NT2/D1 (cell line): ENCODE measurements at regions not wholly inside any gene's neighbourhood (a gene's known extent, or its start where the extent isn't known, plus 50 kb on each side); places are given as distances from the start of the nearest gene placed in this dataset.

Experiments used
- DNase-seq: peaks from one replicate; pipeline ENCODE4 v3.0.0-alpha.2; 2011; ENCODE audit warnings: low read depth, low spot score
- H3K27me3 ChIP-seq: 2 replicates; pipeline ENCODE4 v1.6.0; 2011; ENCODE audit warnings: mild to moderate bottlenecking; ENCODE audit not compliant: insufficient read length, insufficient read depth
- H3K36me3 ChIP-seq: 2 replicates; pipeline ENCODE4 v1.6.1; 2011; ENCODE audit warnings: mild to moderate bottlenecking, low read length, mixed read lengths; ENCODE audit not compliant: insufficient read depth, insufficient read length
- H3K4me1 ChIP-seq: 2 replicates; pipeline ENCODE4 v1.5.1; 2011; ENCODE audit not compliant: insufficient read depth, insufficient read length
- H3K4me3 ChIP-seq: 2 replicates; pipeline ENCODE4 v1.5.1; 2011; ENCODE audit warnings: low read depth; ENCODE audit not compliant: insufficient read length
- H3K9ac ChIP-seq: 2 replicates; pipeline ENCODE4 v1.6.0; 2011; ENCODE audit warnings: low read depth; ENCODE audit not compliant: insufficient read length
- H3K9me3 ChIP-seq: 2 replicates; pipeline ENCODE4 v1.5.1; 2011; ENCODE audit warnings: mild to moderate bottlenecking, low read length; ENCODE audit not compliant: insufficient read depth
- SUZ12 ChIP-seq: IDR thresholded peaks from 2 replicates; pipeline ENCODE4 v1.6.1; 2011; ENCODE audit not compliant: insufficient read length, insufficient read depth; ENCODE audit errors: extremely low read depth
- YY1 ChIP-seq: IDR thresholded peaks from 2 replicates; pipeline ENCODE4 v1.6.1; 2011; ENCODE audit not compliant: insufficient read length, insufficient read depth
- ZNF274 ChIP-seq: IDR thresholded peaks from 2 replicates; pipeline ENCODE4 v1.6.1; 2011; ENCODE audit warnings: mild to moderate bottlenecking, low read depth, low read length

DNA sequence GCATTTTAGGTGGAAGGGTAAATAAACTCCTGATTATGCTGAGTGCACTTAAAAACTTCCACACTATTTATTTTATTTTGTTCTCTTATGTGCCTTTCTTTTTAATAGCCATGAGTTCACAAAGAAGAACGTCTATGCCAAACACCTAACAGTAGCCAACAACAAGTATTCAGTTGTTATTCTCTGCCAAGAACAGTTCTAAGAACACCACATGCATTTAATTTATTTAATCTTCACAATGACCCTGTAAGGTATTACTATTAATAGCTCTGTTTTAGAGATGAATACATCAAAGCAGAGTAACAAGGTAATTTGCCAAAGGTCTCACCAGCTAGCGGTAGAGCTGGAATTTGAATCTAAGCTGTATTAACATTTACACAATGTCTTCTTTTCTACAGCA lies 240.1 kb downstream of the ALG10B start:
- TF ChIP-seq YY1, result no peak
- TF ChIP-seq ZNF274, result no peak
- TF ChIP-seq SUZ12, result no peak
- Histone ChIP-seq H3K4me1 (no peaks in the 10 kb centered on the region), H3K27me3 (no peaks in the 10 kb centered on the region), H3K4me3 (no peak overlapping the region), H3K9me3 (no peaks in the 10 kb centered on the region), H3K9ac (no peak overlapping the region), H3K36me3 (no peaks in the 10 kb centered on the region)
- DNase-seq, result no peak

GRCh38 chr12:38585086-38585485 lies 268.5 kb downstream of the ALG10B start:
- DNase-seq, result no peak
- no peak overlapping the region for H3K9ac ChIP-seq
- H3K36me3 ChIP-seq, result no peaks in the 10 kb centered on the region
- H3K4me3 ChIP-seq, result no peak overlapping the region
- no peaks in the 10 kb centered on the region for H3K4me1 ChIP-seq
- H3K27me3 ChIP-seq, result no peaks in the 10 kb centered on the region
- TF ChIP-seq YY1 (no peak), ZNF274 (no peak), SUZ12 (no peak)
- no peaks in the 10 kb centered on the region for H3K9me3 ChIP-seq

DNA sequence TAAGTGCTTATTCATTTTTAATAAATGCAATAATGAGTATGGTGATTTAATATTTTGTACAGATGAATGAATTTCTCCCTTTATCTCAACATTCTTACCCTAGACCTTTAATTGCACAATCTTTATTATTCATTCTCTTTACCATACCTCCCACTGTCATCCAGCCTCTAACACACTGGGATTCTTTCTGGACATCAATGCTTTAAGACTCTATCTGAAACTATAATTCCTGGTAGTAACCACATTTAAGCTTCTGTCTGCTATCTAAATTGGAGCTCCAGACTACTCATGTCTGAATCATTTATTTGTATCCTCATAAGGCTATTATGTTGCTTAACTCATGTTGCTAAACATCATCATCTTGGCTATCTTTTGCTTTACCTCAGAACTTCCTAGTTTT lies 270.2 kb downstream of the ALG10B start:
- no peak overlapping the region for H3K9ac ChIP-seq
- DNase-seq, result no peak
- H3K27me3 ChIP-seq, result no peaks in the 10 kb centered on the region
- no peaks in the 10 kb centered on the region for H3K4me1 ChIP-seq
- TF ChIP-seq ZNF274 (no peak), SUZ12 (no peak), YY1 (no peak)
- no peaks in the 10 kb centered on the region for H3K36me3 ChIP-seq
- H3K9me3 ChIP-seq, result no peaks in the 10 kb centered on the region
- no peak overlapping the region for H3K4me3 ChIP-seq

DNA sequence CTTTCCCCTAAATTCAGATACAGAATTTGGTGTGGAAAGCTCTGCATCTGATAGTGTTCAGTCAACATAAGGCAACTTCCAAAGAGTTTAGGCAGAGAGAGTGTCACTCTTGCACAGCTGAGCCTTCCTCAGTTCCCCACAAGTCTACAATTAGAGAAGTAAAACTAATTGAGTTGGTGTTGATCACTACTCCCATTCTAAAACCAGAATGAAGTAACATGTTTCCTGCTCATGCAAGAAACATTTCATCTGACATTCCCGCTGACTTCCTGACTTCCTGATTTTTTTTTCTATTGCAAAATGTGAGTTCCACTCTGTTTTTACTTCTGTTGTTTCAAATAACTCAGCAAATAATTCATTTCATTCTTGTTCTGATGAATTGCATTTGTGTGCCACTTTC lies 271.0 kb downstream of the ALG10B start:
- TF ChIP-seq YY1 (no peak), SUZ12 (no peak), ZNF274 (no peak)
- H3K36me3 ChIP-seq, result no peaks in the 10 kb centered on the region
- H3K4me1 ChIP-seq, result no peaks in the 10 kb centered on the region
- H3K9ac ChIP-seq, result no peak overlapping the region
- no peaks in the 10 kb centered on the region for H3K27me3 ChIP-seq
- no peak overlapping the region for H3K4me3 ChIP-seq
- DNase-seq, result no peak
- no peaks in the 10 kb centered on the region for H3K9me3 ChIP-seq

- TF ChIP-seq SUZ12 (no peak), ZNF274 (no peak), YY1 (no peak)
- no peak overlapping the region for H3K9ac ChIP-seq
- no peak overlapping the region for H3K4me3 ChIP-seq
- H3K4me1 ChIP-seq, result no peaks in the 10 kb centered on the region
- no peaks in the 10 kb centered on the region for H3K9me3 ChIP-seq
- H3K27me3 ChIP-seq, result no peaks in the 10 kb centered on the region
- no peaks in the 10 kb centered on the region for H3K36me3 ChIP-seq
- no peak for DNase-seq
Measured at GRCh38 chr12:38588624-38589305, 272.2 kb downstream of the ALG10B start.

- Histone ChIP-seq H3K9me3 (no peaks in the 10 kb centered on the region), H3K4me1 (no peaks in the 10 kb centered on the region), H3K27me3 (no peaks in the 10 kb centered on the region), H3K4me3 (no peak overlapping the region), H3K36me3 (no peaks in the 10 kb centered on the region), H3K9ac (no peak overlapping the region)
- TF ChIP-seq YY1 (no peak), SUZ12 (no peak), ZNF274 (no peak)
- no peak for DNase-seq
Measured at GRCh38 chr12:38589306-38589632, 272.7 kb downstream of the ALG10B start.

DNA sequence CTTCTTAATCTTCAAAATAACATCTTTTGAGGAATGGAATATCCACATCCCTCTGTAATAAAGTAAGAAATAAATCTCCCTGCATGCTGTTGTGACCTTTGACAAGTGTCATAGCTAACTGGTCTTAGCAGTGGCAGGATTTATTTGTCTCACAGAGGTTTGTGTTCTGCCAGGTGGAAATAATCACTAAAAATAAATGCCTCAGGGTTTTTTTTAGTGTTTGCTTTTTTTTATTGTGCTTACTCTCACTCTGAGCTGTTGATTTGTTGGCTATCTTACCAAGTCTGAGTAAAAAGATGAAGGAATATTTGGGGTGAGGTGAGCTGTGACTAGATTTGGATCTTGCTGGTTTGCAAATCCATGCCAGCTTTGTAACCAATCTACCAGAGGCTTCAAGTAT lies 285.4 kb downstream of the ALG10B start:
- Histone ChIP-seq H3K36me3 (no peaks in the 10 kb centered on the region), H3K27me3 (no peaks in the 10 kb centered on the region), H3K9me3 (no peaks in the 10 kb centered on the region), H3K4me3 (no peak overlapping the region), H3K4me1 (no peaks in the 10 kb centered on the region), H3K9ac (no peak overlapping the region)
- TF ChIP-seq ZNF274 (no peak), SUZ12 (no peak), YY1 (no peak)
- no peak for DNase-seq
